GM18873 (cell line): ENCODE measurements at regions not wholly inside any gene's neighbourhood (a gene's known extent, or its start where the extent isn't known, plus 50 kb on each side); places are given as distances from the start of the nearest gene placed in this dataset.
"Not testable (repeated sequence)": the region's sequence is repeated elsewhere in the genome, so short reads cannot be mapped to it uniquely, and the experiment has no call there.

Experiments used
- ATAC-seq: cut with Tn5 transposase; IDR thresholded peaks from one replicate; pipeline ENCODE4 v1.9.1; 2021; ENCODE audit warnings: mild to moderate bottlenecking, moderate library complexity, moderate number of reproducible peaks; ENCODE audit not compliant: unreplicated experiment, low FRiP score

- not testable (repeated sequence) for ATAC-seq
Observed at GRCh38 chr4:9604031-9604892, 160.0 kb downstream of the DEFB131A start.

- ATAC-seq = not testable (repeated sequence)
Observed at GRCh38 chr4:9604893-9605190, 160.6 kb downstream of the DEFB131A start.

- no peak for ATAC-seq
Observed at GRCh38 chr4:9608300-9608699, 164.1 kb downstream of the DEFB131A start.

GRCh38 chr4:9610321-9610720 lies 166.1 kb downstream of the DEFB131A start:
- ATAC-seq = not testable (repeated sequence)

- ATAC-seq = no peak
Observed at GRCh38 chr4:9611101-9611500, 166.9 kb downstream of the DEFB131A start.

GRCh38 chr4:9636411-9636810 lies 145.0 kb upstream of the DRD5 start:
- not testable (repeated sequence) for ATAC-seq

GRCh38 chr4:9659678-9660077 lies 121.8 kb upstream of the DRD5 start:
- ATAC-seq = not testable (repeated sequence)

GRCh38 chr4:9660955-9661354 lies 120.5 kb upstream of the DRD5 start:
- not testable (repeated sequence) for ATAC-seq

- not testable (repeated sequence) for ATAC-seq
Observed at GRCh38 chr4:9670725-9671124, 110.7 kb upstream of the DRD5 start.

- not testable (repeated sequence) for ATAC-seq
Observed at GRCh38 chr4:9677357-9677756, 104.1 kb upstream of the DRD5 start.

GRCh38 chr4:9679704-9680478 lies 101.5 kb upstream of the DRD5 start:
- no peak for ATAC-seq

GRCh38 chr4:9683174-9683573 lies 98.3 kb upstream of the DRD5 start:
- not testable (repeated sequence) for ATAC-seq

GRCh38 chr4:9685016-9685415 lies 96.4 kb upstream of the DRD5 start:
- not testable (repeated sequence) for ATAC-seq

GRCh38 chr4:9685692-9686091 lies 95.7 kb upstream of the DRD5 start:
- ATAC-seq = no peak

- not testable (repeated sequence) for ATAC-seq
Observed at GRCh38 chr4:9690636-9691237, 90.7 kb upstream of the DRD5 start.

- peak; percentile 100 for ATAC-seq
Observed at GRCh38 chr4:9691238-9692065, 90.0 kb upstream of the DRD5 start.

GRCh38 chr4:9692791-9693491 lies 88.5 kb upstream of the DRD5 start:
- not testable (repeated sequence) for ATAC-seq

- not testable (repeated sequence) for ATAC-seq
Observed at GRCh38 chr4:9694403-9694802, 87.0 kb upstream of the DRD5 start.

- ATAC-seq = not testable (repeated sequence)
Observed at GRCh38 chr4:9695994-9696393, 85.4 kb upstream of the DRD5 start.

GRCh38 chr4:9696561-9696960 lies 84.9 kb upstream of the DRD5 start:
- ATAC-seq = not testable (repeated sequence)
